CD4-positive, CD25-positive, alpha-beta regulatory T cell (primary cell): ENCODE measurements at regions not wholly inside any gene's neighbourhood (a gene's known extent, or its start where the extent isn't known, plus 50 kb on each side); places are given as distances from the start of the nearest gene placed in this dataset.

Experiments used
- ATAC-seq, 2 donors: fragments of 150-1000 bp; cut with Tn5 transposase; one replicate each; pipeline ENCODE4 v1.10.0; 2021; ENCODE audit warnings: low read depth in 2 of 2, moderate number of reproducible peaks in 2 of 2, moderate library complexity in 1 of 2
- DNase-seq, 3 donors: peaks; one replicate each; pipeline versions ENCODE4 v3.0.0 to v3.0.0-alpha.2; 2012 to 2022; ENCODE audit warnings: mixed read lengths in 1 of 3
- H3K27ac ChIP-seq: one replicate; pipeline ENCODE4 v1.7.0; 2013; ENCODE audit warnings: mild to moderate bottlenecking, low read length; ENCODE audit not compliant: insufficient read depth, poor library complexity, severe bottlenecking
- H3K27me3 ChIP-seq: one replicate; pipeline ENCODE4 v1.7.0; 2013; ENCODE audit warnings: low read length; ENCODE audit not compliant: control insufficient read depth, insufficient read depth
- H3K36me3 ChIP-seq: one replicate; pipeline ENCODE4 v1.7.0; 2013; ENCODE audit warnings: mild to moderate bottlenecking, low read length, moderate library complexity; ENCODE audit not compliant: control insufficient read depth, insufficient read depth
- H3K4me1 ChIP-seq: 2 replicates; pipeline ENCODE4 v1.7.0; 2013; ENCODE audit warnings: mild to moderate bottlenecking, low read length; ENCODE audit not compliant: insufficient read depth, control insufficient read depth, poor library complexity, severe bottlenecking
- H3K4me3 ChIP-seq: one replicate; pipeline ENCODE4 v1.7.0; 2013; ENCODE audit warnings: low read depth, mild to moderate bottlenecking, low read length, moderate library complexity
- H3K9me3 ChIP-seq, 2 experiments: 1 replicate in 1 of 2; 2 replicates in 1 of 2; pipeline ENCODE4 v1.7.0; 2013; ENCODE audit warnings: low read length in 2 of 2, mild to moderate bottlenecking in 1 of 2, moderate library complexity in 1 of 2; ENCODE audit not compliant: control insufficient read depth in 2 of 2
- H3K27ac Mint-ChIP-seq, 3 donors: one replicate each; pipeline ENCODE4 v1.8.0; 2020 to 2022; ENCODE audit warnings: mild to moderate bottlenecking in 3 of 3, mixed read lengths in 3 of 3, moderate library complexity in 2 of 3
- H3K27me3 Mint-ChIP-seq: one replicate; pipeline ENCODE4 v1.8.0; 2022; ENCODE audit warnings: mild to moderate bottlenecking, mixed read lengths
- H3K36me3 Mint-ChIP-seq: one replicate; pipeline ENCODE4 v1.8.0; 2020; ENCODE audit warnings: mixed read lengths
- H3K4me1 Mint-ChIP-seq, 4 donors: one replicate each; pipeline ENCODE4 v1.8.0; 2020 to 2022; ENCODE audit warnings: mixed read lengths in 4 of 4, mild to moderate bottlenecking in 1 of 4
- H3K4me3 Mint-ChIP-seq, 4 donors: one replicate each; pipeline ENCODE4 v1.8.0; 2020 to 2022; ENCODE audit warnings: mild to moderate bottlenecking in 4 of 4, mixed read lengths in 4 of 4, moderate library complexity in 3 of 4
- H3K9me3 Mint-ChIP-seq, 7 donors: one replicate each; pipeline ENCODE4 v1.8.0; 2020 to 2022; ENCODE audit warnings: mixed read lengths in 7 of 7, mild to moderate bottlenecking in 3 of 7, moderate library complexity in 2 of 7

DNA sequence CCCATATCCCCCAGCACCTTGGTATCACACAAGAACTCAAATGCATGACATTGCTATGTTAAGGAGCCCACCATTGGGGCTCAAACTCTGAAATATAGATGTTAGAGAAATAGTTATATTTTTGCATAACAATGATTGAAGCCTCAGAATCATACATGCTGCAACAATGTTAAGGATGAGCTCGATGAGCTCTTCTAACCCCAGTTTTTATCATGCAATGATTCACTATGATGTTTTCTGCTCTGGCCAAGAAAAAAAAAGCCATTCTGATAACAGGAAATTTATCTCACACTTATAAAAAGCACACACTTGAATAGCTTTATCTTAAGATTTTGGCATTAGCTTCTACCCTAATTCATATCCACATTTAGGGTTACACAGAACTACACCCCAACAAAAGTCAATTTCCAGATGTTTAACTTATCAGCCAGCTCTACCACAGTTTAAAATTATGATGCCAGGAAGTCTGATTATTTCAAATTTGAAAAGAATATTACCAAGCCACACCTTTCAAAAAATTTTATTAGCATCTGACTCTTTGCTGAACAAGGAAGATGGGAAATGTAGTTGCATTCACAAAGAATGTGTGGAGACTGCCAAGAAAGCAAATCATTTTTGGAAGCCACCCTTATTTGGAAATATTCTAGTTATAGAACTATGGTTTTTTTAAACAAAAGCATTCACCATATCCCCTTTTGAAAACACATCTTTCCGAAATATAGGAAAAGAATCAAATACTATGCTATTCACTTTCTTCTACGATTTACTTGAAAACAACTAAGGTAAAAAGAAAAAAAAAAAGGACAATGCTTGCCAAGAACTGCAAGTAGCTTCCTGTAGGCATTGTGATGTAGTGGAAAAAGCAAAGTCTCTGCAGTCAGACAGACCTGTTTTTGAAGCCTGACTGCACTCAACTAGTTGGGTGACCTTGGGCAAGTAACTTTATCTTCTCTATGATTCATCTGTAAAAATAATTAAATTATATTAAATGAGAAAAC, 100.8 kb upstream of the PLS3 start:
- no peak overlapping the region for H3K4me3 Mint-ChIP-seq
- no peaks in the 10 kb centered on the region for H3K4me1 ChIP-seq
- no peaks in the 10 kb centered on the region for H3K27me3 ChIP-seq
- H3K36me3 Mint-ChIP-seq = no peaks in the 10 kb centered on the region
- no peak for DNase-seq
- no peaks in the 10 kb centered on the region for H3K36me3 ChIP-seq
- H3K9me3 ChIP-seq = no peaks in the 10 kb centered on the region
- no peaks in the 10 kb centered on the region for H3K4me1 Mint-ChIP-seq
- H3K27ac Mint-ChIP-seq = no peak overlapping the region
- H3K27me3 Mint-ChIP-seq = no peaks in the 10 kb centered on the region
- ATAC-seq = no peak
- H3K27ac ChIP-seq = no peak overlapping the region
- no peaks in the 10 kb centered on the region for H3K9me3 Mint-ChIP-seq
- no peak overlapping the region for H3K4me3 ChIP-seq

DNA sequence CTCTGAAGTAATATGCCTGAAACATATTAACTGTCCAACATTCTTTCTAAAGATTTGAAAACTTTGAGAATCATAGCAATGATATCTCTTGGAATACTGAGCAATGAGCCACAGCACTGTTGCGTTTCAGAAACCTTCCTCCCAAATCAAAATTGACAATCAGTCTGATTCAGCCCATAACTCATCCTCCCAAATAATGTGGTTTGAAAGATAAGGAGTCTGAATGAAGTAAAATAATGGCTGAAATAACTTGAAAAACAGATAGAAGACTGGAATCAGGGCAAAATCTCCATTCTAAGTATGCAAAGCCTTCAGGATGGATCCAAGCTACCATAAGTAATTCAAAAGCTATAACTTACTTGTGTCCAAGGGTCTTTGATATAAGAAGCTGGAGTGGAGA, 98.6 kb upstream of the PLS3 start:
- Histone ChIP-seq H3K4me3 (no peak overlapping the region), H3K4me1 (no peaks in the 10 kb centered on the region), H3K36me3 (no peaks in the 10 kb centered on the region), H3K27me3 (no peaks in the 10 kb centered on the region), H3K9me3 (no peaks in the 10 kb centered on the region), H3K27ac (no peak overlapping the region)
- no peak overlapping the region for H3K27ac Mint-ChIP-seq
- H3K9me3 Mint-ChIP-seq = no peaks in the 10 kb centered on the region
- H3K36me3 Mint-ChIP-seq = no peaks in the 10 kb centered on the region
- H3K27me3 Mint-ChIP-seq = no peaks in the 10 kb centered on the region
- no peak overlapping the region for H3K4me3 Mint-ChIP-seq
- no peaks in the 10 kb centered on the region for H3K4me1 Mint-ChIP-seq
- DNase-seq = no peak
- no peak for ATAC-seq

DNA sequence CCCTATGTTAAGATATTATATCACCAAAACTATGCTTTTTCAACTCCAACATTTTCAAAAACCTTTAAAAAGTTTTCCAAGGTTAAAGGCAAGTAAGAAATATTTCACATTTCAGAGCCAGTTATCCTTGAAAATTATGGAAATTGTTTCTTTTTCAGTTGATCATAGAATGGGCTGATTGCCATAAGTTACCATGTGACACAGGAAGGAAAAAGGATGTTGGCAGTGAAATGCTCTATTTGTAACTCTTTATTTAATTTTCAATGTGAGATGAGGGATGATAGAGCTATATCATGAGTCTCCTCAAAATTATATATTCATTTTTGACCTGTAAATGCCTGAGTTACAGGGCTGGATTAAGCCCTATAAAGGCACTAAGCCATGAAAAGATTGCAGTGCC, 93.0 kb upstream of the PLS3 start:
- Histone ChIP-seq H3K4me1 (no peaks in the 10 kb centered on the region), H3K9me3 (no peaks in the 10 kb centered on the region), H3K27me3 (no peaks in the 10 kb centered on the region), H3K36me3 (no peaks in the 10 kb centered on the region), H3K4me3 (no peak overlapping the region), H3K27ac (no peak overlapping the region)
- no peaks in the 10 kb centered on the region for H3K27me3 Mint-ChIP-seq
- H3K4me3 Mint-ChIP-seq = no peak overlapping the region
- ATAC-seq (no peak), DNase-seq (no peak)
- no peaks in the 10 kb centered on the region for H3K36me3 Mint-ChIP-seq
- peaks cover 0 to 2% (median 0%) of the 10 kb centered on the region in 7 donors for H3K9me3 Mint-ChIP-seq
- no peaks in the 10 kb centered on the region for H3K4me1 Mint-ChIP-seq
- no peak overlapping the region for H3K27ac Mint-ChIP-seq

DNA sequence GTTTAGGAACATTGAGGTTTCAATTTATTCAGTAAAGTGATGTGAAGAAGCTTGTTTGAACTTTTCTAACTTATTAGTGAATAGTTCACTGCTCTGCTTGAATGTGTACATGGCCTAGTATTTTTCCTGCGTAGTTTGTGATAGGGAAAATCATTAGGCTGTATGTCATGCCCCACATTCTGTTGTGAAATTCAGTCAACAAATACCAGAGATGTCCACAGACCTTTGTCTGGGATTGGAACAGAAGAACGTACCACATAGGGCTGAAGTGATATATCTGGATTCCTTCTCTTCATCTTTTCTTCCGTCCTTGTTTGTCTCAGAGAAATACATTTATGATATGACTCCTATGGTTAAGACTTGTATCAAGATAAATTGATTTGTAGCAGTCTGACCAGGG, 88.8 kb upstream of the PLS3 start:
- H3K36me3 Mint-ChIP-seq = no peaks in the 10 kb centered on the region
- Histone ChIP-seq H3K4me1 (no peaks in the 10 kb centered on the region), H3K27ac (no peak overlapping the region), H3K27me3 (no peaks in the 10 kb centered on the region), H3K4me3 (no peak overlapping the region), H3K36me3 (no peaks in the 10 kb centered on the region), H3K9me3 (peaks cover 0 to 2% of the 10 kb centered on the region in 2 experiments)
- no peak overlapping the region for H3K4me3 Mint-ChIP-seq
- DNase-seq = no peak
- H3K9me3 Mint-ChIP-seq = peaks cover 0 to 2% (median 0%) of the 10 kb centered on the region in 7 donors
- H3K4me1 Mint-ChIP-seq = no peaks in the 10 kb centered on the region
- H3K27ac Mint-ChIP-seq = no peak overlapping the region
- no peaks in the 10 kb centered on the region for H3K27me3 Mint-ChIP-seq
- no peak for ATAC-seq

DNA sequence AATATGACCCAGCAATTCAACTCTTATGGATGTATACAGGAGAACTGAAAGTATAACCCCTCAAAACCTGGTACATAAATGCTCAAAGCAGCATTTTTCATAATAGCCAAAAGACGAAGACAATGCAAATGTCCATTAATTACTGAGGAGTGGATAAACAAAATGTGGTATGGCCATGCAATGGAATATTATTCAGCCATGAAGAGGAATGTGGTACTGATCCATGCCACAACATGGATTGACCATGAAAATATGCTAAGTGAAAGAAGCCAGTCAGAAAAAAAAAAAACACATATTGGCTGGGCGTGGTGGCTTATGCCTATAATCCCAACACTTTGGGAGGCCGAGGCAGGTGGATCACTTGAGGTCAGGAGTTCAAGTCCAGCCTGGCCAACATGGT, 74.5 kb upstream of the PLS3 start:
- Histone ChIP-seq H3K27me3 (no peaks in the 10 kb centered on the region), H3K4me1 (no peaks in the 10 kb centered on the region), H3K36me3 (no peaks in the 10 kb centered on the region), H3K27ac (no peak overlapping the region), H3K9me3 (no peaks in the 10 kb centered on the region), H3K4me3 (no peak overlapping the region)
- Mint-ChIP-seq H3K27ac (no peak overlapping the region), H3K27me3 (no peaks in the 10 kb centered on the region), H3K36me3 (no peaks in the 10 kb centered on the region), H3K9me3 (peaks cover 0 to 4% (median 0%) of the 10 kb centered on the region in 7 donors), H3K4me3 (no peak overlapping the region), H3K4me1 (no peaks in the 10 kb centered on the region)
- DNase-seq (no peak), ATAC-seq (no peak)

DNA sequence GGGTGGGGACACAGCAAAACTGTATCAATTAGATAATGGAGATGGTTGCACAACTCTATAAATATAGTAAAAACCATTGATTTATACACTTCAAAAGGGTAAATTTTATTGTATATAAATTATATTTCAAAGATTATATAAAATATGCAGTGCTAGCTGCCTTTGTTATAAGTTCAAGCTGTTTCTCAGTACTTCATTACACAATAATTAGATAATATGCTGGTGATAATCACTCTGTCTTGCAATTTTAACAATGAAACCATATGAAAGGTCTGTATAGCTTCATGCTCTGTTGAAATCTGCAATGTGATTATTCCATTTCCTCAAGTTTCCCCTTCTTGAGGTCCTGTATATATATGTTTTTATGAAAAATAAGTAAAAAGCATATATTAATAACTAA, 73.4 kb upstream of the PLS3 start:
- no peak overlapping the region for H3K4me3 ChIP-seq
- peaks cover 0 to 4% (median 1%) of the 10 kb centered on the region in 7 donors for H3K9me3 Mint-ChIP-seq
- H3K36me3 ChIP-seq = no peaks in the 10 kb centered on the region
- no peaks in the 10 kb centered on the region for H3K27me3 Mint-ChIP-seq
- no peaks in the 10 kb centered on the region for H3K27me3 ChIP-seq
- H3K9me3 ChIP-seq = no peaks in the 10 kb centered on the region
- no peak overlapping the region for H3K27ac ChIP-seq
- H3K4me3 Mint-ChIP-seq = no peak overlapping the region
- DNase-seq = no peak
- no peaks in the 10 kb centered on the region for H3K36me3 Mint-ChIP-seq
- ATAC-seq = no peak
- H3K4me1 Mint-ChIP-seq = no peaks in the 10 kb centered on the region
- H3K27ac Mint-ChIP-seq = no peak overlapping the region
- no peaks in the 10 kb centered on the region for H3K4me1 ChIP-seq

DNA sequence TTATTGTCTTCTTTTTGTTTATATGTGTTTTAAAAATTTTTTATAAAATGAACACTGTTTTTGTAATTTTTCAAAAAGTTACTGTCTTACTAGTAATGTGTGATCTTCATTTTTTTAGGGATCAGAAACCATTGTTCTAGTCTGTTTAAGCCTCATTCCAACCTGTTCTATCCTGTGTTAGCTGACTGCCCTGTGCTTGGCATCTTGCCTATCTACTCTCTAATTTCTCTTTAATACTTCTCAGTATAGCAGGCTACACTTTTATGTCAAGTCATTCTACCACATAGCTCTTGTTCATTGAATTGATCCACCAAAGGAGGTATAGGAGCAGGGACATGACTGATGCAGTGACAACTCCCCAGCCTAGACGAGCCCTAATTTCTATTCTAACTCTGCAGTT, 70.2 kb upstream of the PLS3 start:
- H3K4me3 Mint-ChIP-seq = no peak overlapping the region
- DNase-seq = no peak
- Histone ChIP-seq H3K9me3 (no peaks in the 10 kb centered on the region), H3K27ac (no peak overlapping the region), H3K27me3 (no peaks in the 10 kb centered on the region), H3K36me3 (no peaks in the 10 kb centered on the region), H3K4me3 (no peak overlapping the region), H3K4me1 (no peaks in the 10 kb centered on the region)
- peaks cover 0 to 4% (median 1%) of the 10 kb centered on the region in 7 donors for H3K9me3 Mint-ChIP-seq
- H3K4me1 Mint-ChIP-seq = no peaks in the 10 kb centered on the region
- no peak for ATAC-seq
- no peak overlapping the region for H3K27ac Mint-ChIP-seq
- H3K27me3 Mint-ChIP-seq = no peaks in the 10 kb centered on the region
- no peaks in the 10 kb centered on the region for H3K36me3 Mint-ChIP-seq

DNA sequence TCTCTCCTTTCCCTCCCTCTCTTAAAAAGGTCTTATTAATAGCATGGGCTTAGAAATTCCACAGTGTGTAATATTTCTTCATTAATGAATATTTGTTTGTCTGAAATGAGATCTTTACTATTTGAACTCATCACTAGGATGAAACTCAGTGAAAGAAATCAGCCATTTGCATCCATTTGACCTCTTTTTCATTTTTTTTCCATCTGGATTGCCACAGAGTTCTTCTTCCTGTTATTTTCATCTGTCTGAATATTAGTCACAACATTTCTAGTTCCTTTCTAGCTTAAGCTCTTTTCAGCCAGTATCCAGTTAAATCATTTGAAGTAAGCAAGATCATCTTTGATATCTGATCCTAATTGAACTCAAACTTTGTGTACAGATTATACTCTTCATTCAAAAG, 69.2 kb upstream of the PLS3 start:
- Mint-ChIP-seq H3K27me3 (no peaks in the 10 kb centered on the region), H3K9me3 (peaks cover 0 to 3% (median 0%) of the 10 kb centered on the region in 7 donors), H3K36me3 (no peaks in the 10 kb centered on the region), H3K27ac (no peak overlapping the region), H3K4me1 (no peaks in the 10 kb centered on the region), H3K4me3 (peak overlapping the region in 1 of 4 donors; percentile 76)
- no peaks in the 10 kb centered on the region for H3K36me3 ChIP-seq
- no peak overlapping the region for H3K27ac ChIP-seq
- ATAC-seq = no peak
- no peak overlapping the region for H3K4me3 ChIP-seq
- H3K9me3 ChIP-seq = no peaks in the 10 kb centered on the region
- H3K27me3 ChIP-seq = no peaks in the 10 kb centered on the region
- DNase-seq = no peak
- no peaks in the 10 kb centered on the region for H3K4me1 ChIP-seq
